Adipocyte (in vitro differentiated cells): ENCODE measurements at regions not wholly inside any gene's neighbourhood (a gene's known extent, or its start where the extent isn't known, plus 50 kb on each side); places are given as distances from the start of the nearest gene placed in this dataset.

Experiments used
- DNase-seq: peaks from one replicate; pipeline ENCODE4 v3.0.0-alpha.2; 2015; ENCODE audit warnings: low read depth
- H3K27me3 ChIP-seq: replicated peaks from 2 replicates; pipeline ENCODE4 v1.7.0; 2013; ENCODE audit warnings: mild to moderate bottlenecking, low read length, moderate library complexity; ENCODE audit not compliant: control insufficient read depth, insufficient read depth
- H3K36me3 ChIP-seq: 2 replicates; pipeline ENCODE4 v1.7.0; 2013; ENCODE audit warnings: low read length, mild to moderate bottlenecking, moderate library complexity; ENCODE audit not compliant: control insufficient read depth, insufficient read depth, severe bottlenecking
- H3K4me1 ChIP-seq: 2 replicates; pipeline ENCODE4 v1.7.0; 2013; ENCODE audit warnings: mild to moderate bottlenecking, low read length, moderate library complexity; ENCODE audit not compliant: control insufficient read depth, insufficient read depth
- H3K4me3 ChIP-seq: 2 replicates; pipeline ENCODE4 v1.7.0; 2013; ENCODE audit warnings: mild to moderate bottlenecking, low read length, moderate library complexity
- H3K9ac ChIP-seq: 2 replicates; pipeline ENCODE4 v1.7.0; 2013; ENCODE audit warnings: mild to moderate bottlenecking, low read length, moderate library complexity
- H3K9me3 ChIP-seq: 2 replicates; pipeline ENCODE4 v1.7.0; 2013; ENCODE audit warnings: mild to moderate bottlenecking, low read length, moderate library complexity; ENCODE audit not compliant: control insufficient read depth

DNA sequence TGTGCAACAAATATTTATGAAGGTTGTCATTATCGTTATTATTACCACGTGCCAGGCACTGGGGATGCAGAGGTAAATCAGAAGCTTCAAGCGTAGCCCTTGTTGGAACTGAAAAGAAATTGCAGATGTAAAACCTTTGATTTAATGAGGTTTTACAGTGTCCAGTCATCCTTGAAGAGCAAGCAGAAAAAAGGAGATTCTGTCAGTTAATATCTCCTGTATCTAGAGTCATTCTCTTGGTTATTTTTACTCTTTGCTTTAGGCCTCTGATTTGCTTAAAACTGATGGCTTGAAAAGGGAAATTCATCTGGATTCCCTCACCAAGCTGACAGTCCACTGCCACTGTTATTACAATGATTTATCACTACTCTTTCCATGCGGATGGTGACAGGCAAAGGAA is 179.3 kb downstream of the GALC start:
- Histone ChIP-seq H3K4me3 (no peak overlapping the region), H3K9ac (no peak overlapping the region), H3K27me3 (no peaks in the 10 kb centered on the region), H3K9me3 (no peaks in the 10 kb centered on the region), H3K36me3 (no peaks in the 10 kb centered on the region), H3K4me1 (no peaks in the 10 kb centered on the region)
- no peak for DNase-seq

DNA sequence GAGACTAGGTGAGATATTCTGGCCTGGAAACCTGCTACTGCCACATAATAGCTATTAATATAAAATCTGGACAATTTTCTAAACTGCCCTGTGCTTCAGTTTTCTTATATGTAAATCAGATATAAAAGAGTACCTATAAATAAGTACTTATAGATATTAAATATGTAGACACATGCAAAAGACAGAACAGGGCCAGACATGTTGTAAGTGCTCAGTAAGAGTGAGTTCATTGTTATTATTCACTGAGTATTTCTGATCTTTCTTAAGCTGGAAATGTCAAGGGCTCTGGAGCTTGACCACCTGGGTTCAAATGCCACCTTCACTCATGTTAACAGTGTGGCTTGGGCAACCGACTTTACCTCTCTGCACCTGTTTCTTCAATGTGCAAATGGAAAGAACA is 179.8 kb downstream of the GALC start:
- H3K27me3 ChIP-seq: no peaks in the 10 kb centered on the region
- H3K4me3 ChIP-seq: no peak overlapping the region
- no peak for DNase-seq
- H3K9ac ChIP-seq: no peak overlapping the region
- no peaks in the 10 kb centered on the region for H3K4me1 ChIP-seq
- H3K9me3 ChIP-seq: no peaks in the 10 kb centered on the region
- H3K36me3 ChIP-seq: no peaks in the 10 kb centered on the region

DNA sequence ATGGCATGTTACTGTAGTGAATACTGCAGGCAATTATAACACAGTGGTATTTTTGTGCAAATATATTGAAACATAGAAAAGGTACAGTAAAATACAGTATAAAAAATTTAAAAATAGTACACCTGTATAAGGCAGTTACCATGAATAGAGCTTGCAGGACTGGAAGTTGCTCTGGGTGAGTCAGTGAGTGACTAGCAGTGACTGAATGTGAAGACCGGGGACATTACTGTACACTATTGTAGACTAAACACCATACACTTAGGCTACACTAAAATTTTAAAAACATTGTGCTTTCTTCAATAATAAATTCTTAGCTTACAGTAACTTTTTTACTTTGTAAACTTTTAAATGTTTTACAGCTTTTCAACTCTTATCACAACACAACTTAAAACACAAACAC is 181.7 kb downstream of the GALC start:
- Histone ChIP-seq H3K4me1 (peaks cover 7% of the 10 kb centered on the region), H3K9me3 (no peaks in the 10 kb centered on the region), H3K36me3 (no peaks in the 10 kb centered on the region), H3K9ac (no peak overlapping the region), H3K4me3 (no peak overlapping the region), H3K27me3 (no peaks in the 10 kb centered on the region)
- no peak for DNase-seq

DNA sequence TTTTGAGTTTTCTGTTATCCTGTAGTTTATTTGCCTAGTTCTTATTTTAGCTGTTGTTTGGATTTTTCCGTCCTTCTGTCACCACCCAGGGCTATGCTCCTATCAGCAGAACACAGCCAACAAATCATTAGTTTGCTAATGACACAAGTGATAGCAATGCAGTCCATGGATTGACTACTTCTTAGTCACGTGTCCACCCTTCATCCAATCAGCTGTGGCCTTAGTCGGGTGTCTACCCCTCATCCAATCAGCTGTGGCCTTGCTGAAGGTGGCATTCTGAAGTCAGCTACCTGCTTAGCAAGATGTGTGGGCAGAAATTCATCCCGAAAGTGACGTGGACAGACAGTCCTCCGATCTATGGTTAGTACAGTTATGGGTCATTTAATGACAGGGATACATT is 182.3 kb downstream of the GALC start:
- Histone ChIP-seq H3K4me3 (no peak overlapping the region), H3K9me3 (no peaks in the 10 kb centered on the region), H3K36me3 (no peaks in the 10 kb centered on the region), H3K27me3 (no peaks in the 10 kb centered on the region), H3K9ac (no peak overlapping the region), H3K4me1 (peaks cover 10% of the 10 kb centered on the region)
- no peak for DNase-seq

DNA sequence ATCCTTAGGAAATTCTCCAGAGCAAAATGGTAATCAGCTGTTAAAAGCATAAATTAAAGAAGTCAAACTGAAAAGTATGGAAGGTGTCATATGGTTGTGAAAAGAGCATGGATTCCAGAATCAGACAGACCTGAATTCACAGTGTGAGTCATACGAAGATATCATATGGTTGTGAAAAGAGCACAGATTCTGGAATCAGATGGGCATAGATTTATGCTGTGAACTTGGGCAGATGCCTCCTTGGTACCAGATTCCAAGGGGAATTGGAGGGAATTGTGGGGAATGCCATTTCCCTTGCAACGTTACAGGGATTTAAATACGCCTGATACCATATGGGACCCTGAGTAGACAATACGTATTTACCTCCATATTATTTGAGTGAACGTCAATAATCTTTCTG is 183.7 kb downstream of the GALC start:
- H3K27me3 ChIP-seq: no peaks in the 10 kb centered on the region
- peaks cover 20% of the 10 kb centered on the region for H3K4me1 ChIP-seq
- no peak overlapping the region for H3K4me3 ChIP-seq
- no peak overlapping the region for H3K9ac ChIP-seq
- no peak for DNase-seq
- H3K36me3 ChIP-seq: no peaks in the 10 kb centered on the region
- no peaks in the 10 kb centered on the region for H3K9me3 ChIP-seq

DNA sequence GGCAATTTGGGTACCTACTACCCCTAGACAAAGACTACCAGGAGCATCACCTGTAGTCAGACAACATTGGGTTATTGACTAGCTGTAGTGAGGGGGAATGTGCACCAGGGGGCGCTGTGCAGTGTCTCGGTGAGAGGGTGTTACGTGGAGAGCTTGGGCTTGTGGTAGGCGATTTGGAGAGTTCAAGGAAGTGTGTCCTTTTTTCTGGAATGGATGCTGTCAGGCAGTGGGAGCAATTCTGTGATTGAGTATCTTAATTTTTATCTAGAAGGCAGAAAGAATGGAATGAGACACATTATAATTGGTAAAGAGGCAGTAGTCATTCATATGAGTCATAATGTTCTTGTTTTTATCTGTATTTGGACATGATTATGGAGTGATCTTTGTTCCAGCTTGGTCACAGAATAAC is 187.7 kb downstream of the GALC start:
- Histone ChIP-seq H3K4me1 (peaks cover 20% of the 10 kb centered on the region), H3K9me3 (no peaks in the 10 kb centered on the region)
- no peak for DNase-seq

DNA sequence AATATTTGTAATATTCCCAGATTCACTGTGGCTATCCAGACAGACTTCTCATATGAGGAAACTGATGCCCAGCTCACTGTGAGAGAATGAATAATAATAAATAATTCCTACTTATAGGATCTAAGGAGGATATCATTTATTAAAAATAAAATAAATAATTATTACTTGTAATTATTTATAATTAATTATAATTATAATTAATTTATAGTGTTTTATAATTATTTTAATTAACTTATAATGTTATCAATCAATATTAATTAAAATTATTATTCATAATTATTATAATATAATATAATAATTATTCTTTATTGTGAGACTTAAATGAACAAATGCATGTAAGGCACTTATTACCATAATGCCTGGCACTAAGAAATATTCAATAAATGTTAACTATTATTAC is 192.8 kb downstream of the GALC start:
- Histone ChIP-seq H3K27me3 (no peaks in the 10 kb centered on the region), H3K9me3 (no peaks in the 10 kb centered on the region), H3K4me3 (no peak overlapping the region), H3K9ac (no peak overlapping the region), H3K36me3 (no peaks in the 10 kb centered on the region), H3K4me1 (peaks cover 5% of the 10 kb centered on the region)
- no peak for DNase-seq

More for the DNA sequence above, 187.7 kb downstream of the GALC start:
- peak overlapping the region; percentile 27 for H3K4me3 ChIP-seq
- no peaks in the 10 kb centered on the region for H3K36me3 ChIP-seq
- H3K27me3 ChIP-seq: no peaks in the 10 kb centered on the region
- no peak overlapping the region for H3K9ac ChIP-seq

DNA sequence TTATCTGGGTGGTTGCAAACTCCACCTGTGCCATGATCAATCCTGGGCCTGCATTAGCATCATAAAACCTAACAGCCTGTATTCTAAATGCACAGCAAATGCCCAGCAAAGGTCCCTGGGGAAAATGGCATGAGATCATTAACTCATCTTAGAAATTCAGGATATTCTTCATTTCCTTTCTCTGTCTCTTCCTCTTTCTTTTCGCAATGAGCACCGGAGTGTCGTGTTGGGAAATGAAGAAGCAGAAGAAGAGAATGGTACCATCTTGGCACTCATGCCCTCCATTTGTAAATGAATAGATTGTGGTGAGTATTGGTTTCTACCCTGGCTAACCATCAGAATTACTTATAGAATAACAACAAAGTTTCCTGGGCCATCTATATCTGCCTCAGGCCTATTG is 193.6 kb downstream of the GALC start:
- Histone ChIP-seq H3K27me3 (no peaks in the 10 kb centered on the region), H3K36me3 (no peaks in the 10 kb centered on the region), H3K9ac (no peak overlapping the region), H3K4me1 (no peaks in the 10 kb centered on the region), H3K4me3 (no peak overlapping the region), H3K9me3 (no peaks in the 10 kb centered on the region)
- no peak for DNase-seq

DNA sequence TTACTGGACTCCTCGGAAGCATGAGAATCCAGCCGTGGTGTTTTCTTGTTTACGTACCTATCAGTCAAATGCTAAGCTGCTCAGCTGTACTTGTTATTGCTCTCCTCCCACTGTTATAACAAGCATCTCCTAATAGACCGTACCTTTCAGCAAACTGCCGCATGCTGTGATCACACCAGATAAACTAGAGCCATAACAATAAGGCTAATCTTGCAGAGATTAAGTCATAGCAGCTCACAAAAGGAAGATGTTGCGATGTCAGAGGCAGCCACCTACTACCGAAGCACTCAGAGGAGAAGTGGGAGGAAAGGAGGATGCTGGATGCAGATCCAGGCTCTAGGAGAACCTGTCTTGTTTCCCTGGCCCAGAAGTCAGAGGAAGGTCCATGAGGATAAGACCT is 196.0 kb downstream of the GALC start:
- H3K9me3 ChIP-seq: no peaks in the 10 kb centered on the region
- no peaks in the 10 kb centered on the region for H3K27me3 ChIP-seq
- no peak for DNase-seq
- H3K4me1 ChIP-seq: no peaks in the 10 kb centered on the region
- no peaks in the 10 kb centered on the region for H3K36me3 ChIP-seq
- H3K9ac ChIP-seq: no peak overlapping the region
- no peak overlapping the region for H3K4me3 ChIP-seq

DNA sequence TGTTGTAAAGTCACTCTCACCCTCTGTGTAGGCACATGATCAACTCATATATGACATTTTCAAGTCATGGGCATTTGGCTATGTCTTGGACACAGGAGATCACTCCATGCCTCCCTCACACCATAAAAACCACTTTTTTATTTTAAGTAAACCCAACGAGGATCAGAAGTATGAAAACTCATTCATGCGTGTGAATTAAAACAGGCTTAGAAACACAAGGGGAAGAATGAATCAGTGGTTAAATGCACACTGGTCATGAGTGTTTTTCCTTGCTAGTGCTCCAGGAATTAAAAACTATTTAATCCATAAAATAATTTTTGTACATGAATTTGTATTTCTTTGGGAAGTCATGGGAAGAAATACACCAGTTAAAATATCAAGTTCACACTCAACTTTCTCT is 198.4 kb downstream of the GALC start:
- Histone ChIP-seq H3K9me3 (no peaks in the 10 kb centered on the region), H3K36me3 (no peaks in the 10 kb centered on the region), H3K9ac (no peak overlapping the region), H3K27me3 (no peaks in the 10 kb centered on the region), H3K4me3 (no peak overlapping the region), H3K4me1 (no peaks in the 10 kb centered on the region)
- DNase-seq: no peak

DNA sequence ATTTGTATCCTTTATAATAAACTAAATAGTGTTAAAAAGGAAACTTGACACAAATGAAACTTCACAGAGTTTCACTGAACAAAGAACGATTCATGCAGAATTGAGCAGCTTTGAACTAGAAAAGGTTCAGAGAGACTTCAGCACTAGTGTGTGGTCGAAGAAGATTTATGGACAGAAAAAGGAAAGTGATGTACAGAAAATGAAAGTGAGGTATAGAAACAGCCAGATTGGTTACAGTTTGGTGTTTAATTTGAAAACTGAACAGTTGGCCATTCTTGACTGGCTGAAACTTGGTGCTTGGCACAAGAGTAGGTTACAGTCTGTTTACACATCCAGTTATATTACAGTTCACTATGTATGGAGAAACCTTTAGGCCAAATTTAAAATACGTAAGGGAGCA is 207.1 kb downstream of the GALC start:
- no peaks in the 10 kb centered on the region for H3K4me1 ChIP-seq

DNA sequence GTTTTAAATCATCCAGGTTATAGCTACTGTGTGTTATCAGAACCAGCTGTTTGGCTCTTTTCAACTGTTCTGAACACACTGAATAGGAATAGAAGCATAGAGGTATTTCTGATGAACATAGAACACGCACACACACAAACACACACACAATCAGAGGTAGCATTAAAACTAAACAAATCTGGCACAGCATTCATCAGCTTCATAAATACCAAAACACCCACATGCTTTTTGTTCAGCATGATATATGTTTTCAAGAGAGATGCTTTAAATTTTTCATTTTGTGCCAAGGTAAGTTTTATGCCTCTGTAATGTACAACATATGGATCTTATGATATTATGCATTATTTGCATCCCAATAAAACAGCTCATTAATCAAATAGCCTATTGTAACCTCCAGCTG is 208.6 kb downstream of the GALC start:
- H3K36me3 ChIP-seq: no peaks in the 10 kb centered on the region
- DNase-seq: no peak
- no peaks in the 10 kb centered on the region for H3K27me3 ChIP-seq
- no peak overlapping the region for H3K4me3 ChIP-seq
- no peaks in the 10 kb centered on the region for H3K4me1 ChIP-seq
- no peak overlapping the region for H3K9ac ChIP-seq
- H3K9me3 ChIP-seq: no peaks in the 10 kb centered on the region

More for the DNA sequence above, 207.1 kb downstream of the GALC start:
- no peaks in the 10 kb centered on the region for H3K9me3 ChIP-seq
- H3K36me3 ChIP-seq: no peaks in the 10 kb centered on the region
- H3K9ac ChIP-seq: no peak overlapping the region
- DNase-seq: no peak
- H3K27me3 ChIP-seq: no peaks in the 10 kb centered on the region
- H3K4me3 ChIP-seq: no peak overlapping the region
